Stimulated activated CD8-positive, alpha-beta memory T cell treated with anti-CD3 and anti-CD28 coated beads, Interleukin-15, amount 100 ng/mL, for 4 hours (primary cell): ENCODE measurements at regions not wholly inside any gene's neighbourhood (a gene's known extent, or its start where the extent isn't known, plus 50 kb on each side); places are given as distances from the start of the nearest gene placed in this dataset.

Experiments
- DNase-seq, 2 donors: peaks; one replicate each; pipeline ENCODE4 v3.0.0-alpha.2; 2020; ENCODE audit warnings: low read depth in 2 of 2

GRCh38 chr9:84393266-84393950 lies 52.9 kb upstream of the SLC28A3 start:
- no peak for DNase-seq

- no peak for DNase-seq
Observed at GRCh38 chr9:84394036-84394435, 53.5 kb upstream of the SLC28A3 start.

- peak; percentile 5 to 31 for DNase-seq
Observed at GRCh38 chr9:84397151-84397728, 56.7 kb upstream of the SLC28A3 start.

GRCh38 chr9:84397822-84398221 lies 57.3 kb upstream of the SLC28A3 start:
- no peak for DNase-seq

GRCh38 chr9:84402517-84402916 lies 62.0 kb upstream of the SLC28A3 start:
- no peak for DNase-seq

- DNase-seq, result no peak
Observed at GRCh38 chr9:84403288-84403687, 62.7 kb upstream of the SLC28A3 start.

- DNase-seq, result no peak
Observed at GRCh38 chr9:84404095-84404686, 63.6 kb upstream of the SLC28A3 start.

GRCh38 chr9:84405667-84406066 lies 65.1 kb upstream of the SLC28A3 start:
- DNase-seq, result no peak

GRCh38 chr9:84408416-84408815 lies 67.9 kb upstream of the SLC28A3 start:
- DNase-seq, result no peak

GRCh38 chr9:84411683-84412267 lies 71.2 kb upstream of the SLC28A3 start:
- no peak for DNase-seq

- no peak for DNase-seq
Observed at GRCh38 chr9:84412654-84413053, 72.1 kb upstream of the SLC28A3 start.

GRCh38 chr9:84413301-84413700 lies 72.7 kb upstream of the SLC28A3 start:
- DNase-seq, result no peak

GRCh38 chr9:84419031-84419602 lies 78.6 kb upstream of the SLC28A3 start:
- DNase-seq, result no peak

GRCh38 chr9:84424931-84425330 lies 84.4 kb upstream of the SLC28A3 start:
- DNase-seq, result no peak

- DNase-seq, result no peak
Observed at GRCh38 chr9:84432746-84433145, 92.2 kb upstream of the SLC28A3 start.

- DNase-seq, result no peak
Observed at GRCh38 chr9:84435902-84436301, 95.3 kb upstream of the SLC28A3 start.

- DNase-seq, result no peak
Observed at GRCh38 chr9:84436386-84437109, 96.0 kb upstream of the SLC28A3 start.

- no peak for DNase-seq
Observed at GRCh38 chr9:84438391-84438790, 97.8 kb upstream of the SLC28A3 start.

GRCh38 chr9:84439250-84439649 lies 98.7 kb upstream of the SLC28A3 start:
- no peak for DNase-seq

- no peak for DNase-seq
Observed at GRCh38 chr9:84442712-84443111, 102.2 kb upstream of the SLC28A3 start.

GRCh38 chr9:84445737-84446136 lies 105.2 kb upstream of the SLC28A3 start:
- DNase-seq, result no peak

- no peak for DNase-seq
Observed at GRCh38 chr9:84447305-84447704, 106.7 kb upstream of the SLC28A3 start.
